HG02610 (cell line): ENCODE measurements at regions not wholly inside any gene's neighbourhood (a gene's known extent, or its start where the extent isn't known, plus 50 kb on each side); places are given as distances from the start of the nearest gene placed in this dataset.
"Not testable (repeated sequence)": the region's sequence is repeated elsewhere in the genome, so short reads cannot be mapped to it uniquely, and the experiment has no call there.

Experiments used
- ATAC-seq: cut with Tn5 transposase; IDR thresholded peaks from one replicate; pipeline ENCODE4 v1.9.1; 2021; ENCODE audit warnings: mild to moderate bottlenecking, moderate library complexity; ENCODE audit not compliant: unreplicated experiment

DNA sequence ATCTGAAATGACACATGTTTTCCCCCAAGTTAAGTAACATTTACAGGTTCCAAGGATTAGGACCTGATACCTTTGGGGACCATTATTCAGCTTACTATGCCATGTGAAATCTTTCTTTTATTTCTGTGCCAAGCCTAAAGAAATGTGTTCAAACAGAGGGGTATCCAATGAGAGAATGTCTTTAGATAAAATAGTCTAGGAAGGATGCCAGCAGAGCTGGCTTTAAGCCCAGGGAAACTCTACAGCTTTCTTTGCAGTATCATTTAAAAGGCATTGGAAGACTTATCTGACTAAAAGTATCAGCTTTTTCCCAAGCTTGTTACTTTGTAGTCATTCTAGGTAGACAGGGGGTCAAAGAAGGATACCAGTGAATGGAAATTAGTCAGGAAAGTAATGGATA lies 860.4 kb downstream of the PLA2G4A start:
- ATAC-seq, result no peak

DNA sequence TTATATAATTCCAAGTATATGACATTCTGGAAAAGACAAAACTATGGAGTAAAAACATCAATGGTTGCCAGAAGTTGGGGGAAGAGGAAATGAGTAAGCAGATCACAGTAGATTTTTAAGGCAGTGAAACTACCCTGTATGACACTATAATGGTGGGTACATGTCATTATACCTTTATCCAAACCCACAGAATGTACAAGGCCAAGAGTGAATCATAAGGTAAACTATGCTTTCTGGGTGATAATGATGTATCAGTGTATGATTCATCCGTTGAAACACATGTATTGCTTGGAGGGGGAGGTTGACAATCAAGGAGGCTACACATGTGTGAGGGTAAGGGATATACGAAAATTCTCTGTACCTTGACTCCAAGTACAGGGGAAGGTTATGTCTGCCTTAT lies 862.7 kb downstream of the PLA2G4A start:
- no peak for ATAC-seq

DNA sequence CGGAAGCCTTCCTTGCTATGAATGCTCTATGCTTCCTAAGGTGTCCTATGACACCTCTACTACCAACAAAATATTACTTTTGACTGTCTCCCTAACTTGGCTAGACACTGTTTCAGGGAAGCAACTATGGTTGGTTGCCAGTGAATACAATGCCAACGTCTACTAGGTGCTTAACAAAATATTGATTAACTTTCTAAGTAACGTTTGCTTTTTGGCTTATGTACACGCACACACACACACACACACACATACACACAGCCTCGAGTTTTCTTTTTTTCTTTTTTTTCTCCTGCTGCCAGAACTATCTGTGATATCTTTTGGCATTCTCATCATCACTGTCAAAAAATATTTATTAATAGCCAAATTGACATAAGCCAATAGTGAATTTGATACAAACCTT lies 864.0 kb downstream of the PLA2G4A start:
- ATAC-seq, result no peak

DNA sequence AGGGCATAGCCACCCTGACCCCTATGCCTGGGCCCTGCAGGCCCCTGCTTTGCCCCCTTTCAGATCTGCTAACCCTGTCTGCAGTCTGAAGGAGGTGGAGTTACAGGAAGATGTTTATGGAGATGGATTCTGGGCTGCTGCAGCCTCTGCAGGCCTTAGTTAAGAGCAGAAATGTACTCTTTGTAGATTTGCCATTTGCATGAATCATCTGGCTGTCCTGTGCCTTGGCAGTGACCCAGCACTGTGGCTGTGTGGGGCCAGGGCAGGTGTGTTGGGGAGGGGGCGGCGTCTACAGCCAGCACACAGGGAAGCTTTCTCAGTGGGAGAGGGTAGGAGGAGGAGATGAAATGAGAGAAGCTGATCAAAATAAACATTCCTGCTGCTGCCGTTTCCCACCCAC lies 867.3 kb downstream of the PLA2G4A start:
- ATAC-seq, result no peak

DNA sequence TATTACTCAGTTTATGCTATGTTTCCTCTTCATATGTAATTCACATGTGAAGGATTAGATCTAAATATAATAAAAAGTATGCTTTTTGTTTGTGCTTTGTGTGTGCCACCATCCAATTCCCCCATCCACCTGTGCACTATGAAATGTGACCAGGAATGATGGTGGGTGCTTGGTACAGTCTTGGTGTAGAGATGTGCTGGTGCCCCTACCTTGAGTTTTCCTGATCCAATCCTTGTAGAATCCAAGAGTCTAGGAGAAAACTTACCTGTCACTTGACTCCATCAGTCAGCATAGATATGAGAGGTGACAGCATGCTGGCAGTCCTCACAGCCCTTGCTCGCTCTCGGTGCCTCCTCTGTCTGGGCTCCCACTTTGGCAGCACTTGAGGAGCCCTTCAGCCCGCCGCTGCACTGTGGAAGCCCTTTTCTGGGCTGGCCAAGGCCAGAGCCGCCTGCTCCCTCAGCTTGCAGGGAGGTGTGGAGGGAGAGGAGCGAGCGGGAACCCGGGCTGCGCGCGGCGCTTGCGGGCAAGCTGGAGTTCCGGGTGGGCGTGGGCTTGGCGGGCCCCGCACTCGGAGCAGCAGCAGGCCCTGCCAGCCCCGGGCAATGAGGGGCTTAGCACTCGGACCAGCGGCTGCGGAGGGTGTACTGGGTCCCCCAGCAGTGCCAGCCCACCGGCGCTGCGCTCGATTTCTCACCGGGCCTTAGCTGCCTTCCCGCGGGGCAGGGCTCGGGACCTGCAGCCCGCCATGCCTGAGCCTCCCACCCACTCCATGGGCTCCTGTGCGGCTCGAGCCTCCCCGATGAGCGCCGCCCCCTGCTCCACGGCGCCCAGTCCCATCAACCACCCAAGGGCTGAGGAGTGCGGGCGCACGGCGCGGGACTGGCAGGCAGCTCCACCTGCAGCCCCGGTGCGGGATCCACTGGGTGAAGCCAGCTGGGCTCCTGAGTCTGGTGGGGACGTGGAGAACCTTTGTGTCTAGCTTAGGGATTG lies 874.7 kb downstream of the PLA2G4A start:
- ATAC-seq, result not testable (repeated sequence)

DNA sequence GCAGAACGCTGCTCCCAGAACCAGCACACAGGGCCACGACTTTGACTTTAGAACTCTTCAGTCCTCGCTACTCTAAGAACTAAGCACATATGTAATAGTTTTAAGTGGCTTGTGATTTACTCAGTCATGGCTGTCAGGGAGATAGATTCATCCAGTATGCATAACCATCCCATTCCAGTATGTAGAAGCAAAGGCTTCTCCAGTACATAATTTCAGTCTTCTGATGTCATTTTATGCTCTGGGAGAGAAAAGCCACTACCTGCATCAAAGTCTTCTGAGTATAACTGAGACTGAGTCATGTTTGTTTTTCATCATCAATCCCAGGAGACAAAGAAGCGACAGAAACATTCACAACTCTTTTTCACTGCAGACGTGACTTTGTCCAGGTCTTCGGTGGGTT lies 885.7 kb downstream of the PLA2G4A start:
- no peak for ATAC-seq

DNA sequence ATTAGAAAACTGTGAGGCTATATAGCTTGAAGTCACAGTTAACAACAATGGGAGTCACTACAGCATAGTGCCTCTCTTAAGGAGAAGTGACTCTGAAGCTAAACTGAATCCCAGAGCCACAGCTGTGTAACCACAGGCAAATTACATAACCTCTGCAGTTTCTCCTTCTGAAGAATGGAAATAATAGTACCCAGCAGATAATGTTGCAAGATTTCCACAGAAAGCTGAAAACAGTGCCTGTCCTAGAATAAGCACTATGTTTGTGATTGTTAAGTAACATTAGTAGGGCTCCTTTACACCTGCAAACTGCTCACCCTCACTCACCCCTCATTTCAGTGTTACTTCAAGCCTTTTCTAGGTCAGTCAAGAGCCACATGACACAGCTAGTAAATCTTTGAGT lies 886.7 kb downstream of the PLA2G4A start:
- ATAC-seq, result no peak

DNA sequence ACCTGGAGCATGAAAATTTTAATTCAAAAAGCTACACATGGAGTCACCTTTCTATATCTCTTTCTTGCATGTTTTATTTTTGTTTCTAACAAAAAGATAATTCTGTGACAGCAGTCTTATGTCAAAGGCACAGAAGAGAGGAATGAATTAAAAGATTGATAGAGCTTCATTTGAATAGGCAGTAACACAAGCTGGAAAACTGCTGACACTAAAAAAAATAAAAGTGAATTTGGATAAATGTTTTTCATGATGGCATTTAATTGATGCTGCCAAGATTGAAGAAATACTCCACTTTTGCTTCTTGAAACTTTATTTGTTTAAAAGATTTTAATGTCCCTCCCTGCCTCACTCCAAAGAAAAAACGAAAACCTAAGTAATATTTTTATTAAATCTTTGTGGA lies 887.4 kb downstream of the PLA2G4A start:
- ATAC-seq, result no peak

DNA sequence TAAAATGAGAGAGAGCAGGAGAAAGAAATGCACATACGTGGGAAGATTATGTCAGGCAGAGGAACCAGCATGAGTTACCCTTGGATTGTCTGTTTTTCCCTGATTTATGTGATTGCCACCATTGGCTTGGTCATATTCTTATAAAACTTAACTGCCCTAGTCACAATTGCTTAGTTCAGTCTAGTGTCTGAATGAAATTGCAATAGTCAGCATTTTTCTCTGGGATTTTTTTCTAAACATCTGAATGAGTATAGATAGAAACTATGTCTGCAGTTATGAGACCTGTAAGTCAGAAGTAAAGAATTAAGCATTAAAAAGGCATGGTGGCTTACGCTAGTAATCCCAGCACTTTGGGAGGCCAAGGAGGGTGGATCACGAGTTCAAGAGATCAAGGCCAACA lies 889.8 kb downstream of the PLA2G4A start:
- no peak for ATAC-seq

DNA sequence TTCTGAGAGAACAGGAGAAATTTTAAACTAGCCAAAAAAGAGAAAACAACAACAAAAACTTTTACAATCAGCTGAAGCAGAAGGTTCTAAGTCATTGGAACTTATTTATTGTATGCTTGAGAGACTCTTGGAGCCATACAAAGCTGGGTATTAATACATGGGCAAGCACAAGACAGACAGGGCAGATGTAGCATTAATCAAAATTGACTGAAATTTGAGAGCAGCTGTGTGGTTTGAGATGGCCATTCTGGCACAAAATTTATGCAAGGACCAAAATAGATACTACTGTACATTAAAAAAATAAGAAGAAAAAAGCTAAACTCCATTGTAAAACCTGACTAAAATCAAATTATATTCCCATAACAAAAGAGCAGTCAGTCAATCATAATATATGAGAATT lies 892.5 kb downstream of the PLA2G4A start:
- ATAC-seq, result no peak

DNA sequence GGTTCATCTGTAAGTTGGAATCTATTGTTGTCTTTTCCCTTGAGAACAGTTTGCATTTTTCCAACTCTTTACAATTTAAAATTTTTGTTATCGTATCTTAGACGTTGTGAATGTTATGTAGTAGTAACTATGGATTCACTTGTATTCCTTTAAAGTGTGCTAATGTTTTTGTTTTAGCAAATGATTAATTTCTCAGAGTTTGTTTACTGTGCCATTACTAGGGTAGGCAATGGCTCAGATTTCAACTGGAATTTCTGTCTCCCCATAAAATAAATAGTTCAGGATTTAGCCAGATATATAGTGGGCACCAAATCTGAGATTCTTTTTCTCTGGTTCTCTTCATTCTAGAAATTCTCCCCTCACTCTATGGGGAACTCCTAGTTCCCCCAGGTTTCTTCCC lies 896.5 kb downstream of the PLA2G4A start:
- no peak for ATAC-seq

DNA sequence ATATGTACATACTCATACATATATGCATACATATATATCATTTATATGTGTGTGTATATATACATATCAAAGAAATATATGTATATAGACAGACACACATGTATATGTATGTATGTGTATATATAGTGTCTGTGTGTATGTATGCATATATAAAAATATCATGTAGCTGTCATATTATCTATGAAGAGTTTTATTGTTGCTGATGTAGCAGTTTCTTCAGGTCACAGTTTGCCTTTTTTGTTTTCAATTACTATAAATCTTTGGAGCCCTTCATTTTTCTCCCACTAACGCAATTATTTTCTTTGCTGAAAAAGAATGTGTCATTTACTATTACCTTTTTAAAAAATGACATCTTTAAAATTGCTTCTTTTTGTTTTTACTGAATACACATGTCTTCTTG lies 904.5 kb downstream of the PLA2G4A start:
- no peak for ATAC-seq

DNA sequence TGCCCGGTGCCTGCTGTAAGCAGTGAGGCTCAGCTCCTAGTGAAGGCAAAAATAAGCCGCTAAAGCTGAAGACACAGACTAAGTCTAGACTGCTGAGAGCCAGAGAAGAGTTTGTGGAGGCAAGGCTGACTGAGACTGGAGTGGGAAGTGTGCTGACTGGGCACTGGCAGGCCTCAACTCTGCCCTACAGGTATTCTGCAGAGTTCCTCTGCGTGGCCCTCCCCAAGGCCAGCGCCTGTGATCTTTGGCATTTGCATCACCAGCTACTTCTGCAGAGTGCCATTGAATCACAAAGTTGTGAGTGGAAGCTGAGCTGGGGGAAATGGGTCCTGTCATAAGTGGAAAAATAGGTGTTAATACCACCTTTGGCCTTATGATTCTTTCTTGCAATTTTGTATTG lies 905.7 kb downstream of the PLA2G4A start:
- ATAC-seq, result no peak

DNA sequence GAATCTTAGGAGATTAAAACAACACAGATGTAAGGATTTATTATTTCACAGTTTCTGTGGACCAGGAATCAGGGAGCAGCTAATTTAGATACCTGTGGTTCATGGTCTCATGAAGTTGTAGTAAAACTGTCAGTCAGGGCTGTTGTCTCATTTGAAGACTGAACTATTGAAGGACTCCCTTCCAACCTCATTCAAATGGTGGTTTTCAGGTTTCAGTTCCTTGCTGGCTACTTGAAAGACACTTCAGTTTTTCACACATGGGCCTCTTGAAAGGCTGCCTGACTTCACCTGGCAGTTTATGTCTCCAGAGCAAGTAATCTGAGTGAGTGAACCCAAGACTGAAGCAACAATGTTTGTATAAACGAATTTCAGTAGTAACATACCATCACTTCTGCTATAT lies 915.9 kb downstream of the PLA2G4A start:
- ATAC-seq, result peak; percentile 99

DNA sequence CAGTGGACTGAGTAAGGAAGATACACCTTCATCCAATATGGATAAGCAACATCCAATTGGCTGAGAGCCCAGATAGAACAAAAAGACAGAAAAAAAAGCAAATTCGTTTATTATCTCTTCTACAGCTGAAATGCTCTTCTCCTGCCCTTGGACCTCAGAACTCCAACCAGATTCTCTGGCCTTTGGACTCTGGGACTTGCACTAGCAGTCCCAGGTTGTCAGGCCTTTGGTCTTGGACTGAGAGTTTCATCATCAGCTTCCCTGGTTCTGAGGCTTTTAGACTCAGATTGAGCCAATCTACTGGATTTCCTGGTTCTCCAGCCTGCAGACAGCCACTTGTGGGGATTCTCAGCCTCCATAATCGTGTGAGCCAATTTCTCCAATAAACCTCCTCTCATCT lies 926.8 kb downstream of the PLA2G4A start:
- ATAC-seq, result no peak

DNA sequence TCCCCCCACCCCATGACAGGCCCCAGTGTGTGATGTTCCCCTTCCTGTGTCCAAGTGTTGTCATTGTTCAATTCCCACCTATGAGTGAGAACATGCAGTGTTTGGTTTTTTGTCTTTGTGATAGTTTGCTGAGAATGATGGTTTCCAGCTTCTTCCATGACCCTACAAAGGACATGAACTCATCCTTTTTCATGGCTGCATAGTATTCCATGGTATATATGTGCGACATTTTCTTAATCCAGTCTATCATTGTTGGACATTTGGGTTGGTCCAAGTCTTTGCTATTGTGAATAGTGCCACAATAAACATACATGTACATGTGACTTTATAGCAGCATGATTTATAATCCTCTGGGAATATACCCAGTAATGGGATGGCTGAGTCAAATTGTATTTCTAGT lies 927.9 kb downstream of the PLA2G4A start:
- ATAC-seq, result not testable (repeated sequence)

DNA sequence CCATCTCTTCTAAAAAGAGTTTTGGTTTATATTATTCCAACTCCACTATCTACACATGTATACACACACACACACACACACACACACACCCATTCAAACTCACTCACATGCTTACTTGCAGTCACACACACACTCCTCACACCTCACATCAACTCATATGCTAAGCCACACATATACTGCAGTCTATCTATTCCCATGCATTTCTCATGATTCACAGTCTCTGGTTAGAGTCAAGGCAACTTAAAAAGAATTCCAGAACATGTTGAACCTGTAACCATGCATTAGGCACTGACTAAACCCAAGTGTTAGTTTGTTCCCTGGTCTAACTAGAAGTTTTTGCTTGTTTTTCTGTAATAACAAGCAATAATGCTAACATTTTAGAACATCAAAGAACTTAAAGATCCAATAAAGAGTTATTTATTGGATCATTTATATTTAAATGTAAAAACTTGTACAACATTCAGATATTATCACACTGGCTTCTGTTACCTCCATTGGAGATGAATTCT lies 931.1 kb downstream of the PLA2G4A start:
- no peak for ATAC-seq

DNA sequence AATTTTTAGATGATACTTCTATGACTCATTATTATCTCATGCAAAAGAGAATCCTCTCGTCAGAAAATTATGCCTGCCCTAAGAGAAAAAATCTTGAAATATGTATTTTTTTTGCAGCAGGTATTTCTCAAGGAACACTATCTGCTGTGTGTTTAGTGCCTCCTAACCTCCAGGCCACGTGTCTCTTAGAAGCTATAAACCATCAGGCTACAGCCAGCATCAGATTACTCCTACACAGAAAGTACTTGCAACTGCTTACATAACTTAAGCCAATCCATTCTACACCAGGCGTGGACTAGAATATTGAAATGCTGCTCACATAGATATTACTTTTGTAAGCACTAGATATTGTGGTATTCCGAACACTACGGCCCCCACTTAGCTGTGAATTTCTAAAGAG lies 933.4 kb downstream of the PLA2G4A start:
- ATAC-seq, result no peak

DNA sequence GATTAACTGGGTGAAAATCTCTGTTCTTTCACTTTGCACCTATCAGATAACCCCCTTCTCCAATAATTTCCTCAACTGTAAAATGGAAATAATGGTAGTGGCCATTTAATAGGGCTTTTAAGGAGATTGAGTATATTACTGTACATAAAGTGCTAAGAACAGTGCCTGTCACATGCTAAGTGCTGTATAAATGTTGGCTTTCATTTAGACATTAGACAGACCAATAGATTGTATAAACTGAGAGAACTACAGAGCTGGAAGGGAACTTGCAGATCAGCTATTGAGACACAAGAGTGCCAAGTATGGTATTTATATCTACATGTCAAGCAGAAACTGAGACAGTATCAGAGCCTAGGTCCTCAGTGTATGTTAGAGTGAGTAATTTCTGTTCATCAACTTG lies 934.7 kb downstream of the PLA2G4A start:
- no peak for ATAC-seq

DNA sequence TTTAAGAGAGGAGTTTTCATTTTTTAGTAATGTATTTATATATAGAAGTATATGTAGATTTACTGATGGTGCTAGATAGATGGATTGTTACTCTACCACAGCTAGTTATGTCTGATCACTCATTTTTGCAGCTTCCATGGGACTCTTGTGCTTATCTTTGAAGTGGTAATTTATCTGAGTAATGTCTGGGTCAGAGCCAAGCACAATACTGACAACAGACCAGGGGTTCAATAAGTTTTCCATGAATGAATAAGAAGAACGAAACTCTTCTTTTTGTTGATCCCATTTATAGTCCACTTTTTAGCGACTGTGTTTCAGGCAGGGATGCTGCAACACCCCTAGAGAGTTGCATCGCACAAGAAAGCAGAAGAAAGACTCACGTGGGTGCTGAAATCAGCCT lies 935.2 kb downstream of the PLA2G4A start:
- no peak for ATAC-seq

DNA sequence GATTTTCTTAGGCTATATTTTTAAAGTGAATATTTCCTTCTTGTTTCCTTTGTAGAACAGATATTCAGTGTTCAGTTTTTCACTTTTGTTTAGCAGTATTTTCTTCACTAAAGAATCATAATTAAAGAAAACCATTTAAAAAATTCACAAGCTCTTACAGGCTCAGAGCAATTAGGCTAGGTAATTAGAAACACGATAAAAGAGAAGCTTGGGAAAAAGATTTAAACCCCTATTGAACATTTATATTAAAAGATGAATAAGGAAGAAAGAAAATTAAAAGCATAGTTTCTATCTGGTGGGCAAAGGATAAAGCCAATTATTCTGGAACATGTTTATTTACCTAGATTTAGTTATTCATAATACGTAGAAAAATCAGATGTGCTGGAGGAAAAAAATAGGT lies 942.6 kb downstream of the PLA2G4A start:
- ATAC-seq, result no peak

DNA sequence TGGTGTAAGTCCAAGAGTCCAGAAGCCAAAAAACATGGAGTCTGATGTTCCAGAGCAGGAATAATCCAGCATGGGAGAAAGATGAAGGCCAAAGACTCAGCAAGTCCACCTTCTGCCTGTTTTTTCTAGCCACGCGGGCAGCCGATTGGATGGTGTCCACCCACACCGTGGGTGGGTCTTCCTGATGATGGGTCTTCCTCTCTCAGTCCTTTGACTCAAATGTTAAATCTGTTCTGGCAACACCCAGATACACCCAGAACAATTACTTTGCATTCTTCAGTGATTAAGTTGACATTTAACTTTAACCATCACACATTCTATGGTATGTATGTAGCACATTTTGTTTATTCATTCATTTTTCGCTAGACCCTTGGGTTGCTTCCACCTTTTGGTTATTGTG lies 944.4 kb downstream of the PLA2G4A start:
- no peak for ATAC-seq

DNA sequence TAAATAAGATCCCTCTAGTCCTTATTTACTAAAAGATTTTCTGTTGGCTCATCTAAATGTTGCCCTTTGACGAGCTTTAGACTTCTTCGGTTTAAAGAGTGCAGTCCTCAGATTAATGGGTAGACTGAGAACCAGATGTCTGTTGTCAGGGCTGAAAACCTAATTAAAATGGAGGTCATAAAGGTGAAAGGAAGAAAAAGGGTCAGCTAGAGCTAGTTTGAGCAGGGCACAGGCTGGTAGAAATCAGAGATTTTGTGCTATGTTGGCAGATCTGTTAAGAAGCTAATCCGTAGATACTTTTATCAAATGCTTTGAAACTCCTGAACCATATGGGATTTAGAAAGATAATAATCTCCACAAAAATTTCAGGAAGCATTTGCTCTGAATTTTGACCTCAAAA lies 959.0 kb downstream of the PLA2G4A start:
- ATAC-seq, result no peak
